ENCODE measurements at regions not wholly inside any gene's neighbourhood (a gene's known extent, or its start where the extent isn't known, plus 50 kb on each side); places are given as distances from the start of the nearest gene placed in this dataset.

GRCh38 chr14:71208702-71209357, 301.6 kb downstream of the PCNX1 start:
- no peak for DNase-seq (ENCODE audit: low spot score)
- peak; percentile 1 for TF ChIP-seq CTCF (IDR thresholded peaks at IDR 0.05; ENCODE audit: extremely low read depth, insufficient read depth, missing control alignments)
- in situ Hi-C loops (cut with MboI; ENCODE audit: low pct_unique_long_range_greater_than_20kb, low sequenced_read_pairs, unreplicated experiment) = no loop called here

DNA sequence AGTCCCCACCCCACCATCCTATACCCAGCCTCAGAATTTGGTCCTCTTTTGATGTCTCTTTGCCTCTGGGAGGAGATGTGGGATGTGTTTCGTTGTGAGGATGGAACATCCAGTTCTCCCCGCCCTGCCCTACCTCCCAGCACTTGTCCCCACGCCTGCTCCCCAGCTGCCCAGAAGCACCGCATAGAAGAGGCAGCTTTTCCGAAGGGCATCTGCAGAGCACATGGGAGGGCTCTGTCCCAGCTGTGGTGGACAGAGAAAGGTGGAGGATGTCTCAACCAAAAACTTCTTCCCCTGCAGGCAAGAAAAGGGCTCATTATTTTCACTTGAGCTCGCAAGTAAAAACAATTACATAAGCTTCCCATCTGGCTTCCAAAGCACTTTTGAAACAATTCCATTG, 302.6 kb downstream of the PCNX1 start:
- in situ Hi-C loops (cut with MboI; ENCODE audit: low pct_unique_long_range_greater_than_20kb, low sequenced_read_pairs, unreplicated experiment) = no loop called here
- no peak for DNase-seq (ENCODE audit: low spot score)
- no peak for TF ChIP-seq CTCF (IDR thresholded peaks at IDR 0.05; ENCODE audit: extremely low read depth, insufficient read depth, missing control alignments)

DNA sequence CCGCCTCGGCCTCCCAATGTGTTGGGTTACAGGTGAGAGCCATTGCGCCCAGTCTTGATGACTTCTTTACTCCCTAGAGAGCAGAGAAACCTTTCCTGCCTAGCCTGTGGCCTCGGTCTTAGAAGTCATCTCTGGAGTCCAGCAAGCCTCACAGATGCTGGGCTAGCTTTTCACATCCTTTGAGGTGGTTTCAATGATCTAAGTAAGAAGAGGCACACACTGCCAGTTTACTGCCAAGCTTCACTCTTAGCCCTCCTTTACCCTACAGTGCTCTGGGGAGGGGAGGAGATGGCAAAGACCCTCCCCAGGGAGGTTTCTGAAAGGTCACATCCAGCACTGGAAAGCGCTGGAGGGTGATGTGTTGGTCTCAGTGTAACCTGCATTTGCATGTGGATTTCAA, 304.8 kb downstream of the PCNX1 start:
- DNase-seq (ENCODE audit: low spot score) = no peak
- in situ Hi-C loops (cut with MboI; ENCODE audit: low pct_unique_long_range_greater_than_20kb, low sequenced_read_pairs, unreplicated experiment) = no loop called here
- no peak for TF ChIP-seq CTCF (IDR thresholded peaks at IDR 0.05; ENCODE audit: extremely low read depth, insufficient read depth, missing control alignments)

DNA sequence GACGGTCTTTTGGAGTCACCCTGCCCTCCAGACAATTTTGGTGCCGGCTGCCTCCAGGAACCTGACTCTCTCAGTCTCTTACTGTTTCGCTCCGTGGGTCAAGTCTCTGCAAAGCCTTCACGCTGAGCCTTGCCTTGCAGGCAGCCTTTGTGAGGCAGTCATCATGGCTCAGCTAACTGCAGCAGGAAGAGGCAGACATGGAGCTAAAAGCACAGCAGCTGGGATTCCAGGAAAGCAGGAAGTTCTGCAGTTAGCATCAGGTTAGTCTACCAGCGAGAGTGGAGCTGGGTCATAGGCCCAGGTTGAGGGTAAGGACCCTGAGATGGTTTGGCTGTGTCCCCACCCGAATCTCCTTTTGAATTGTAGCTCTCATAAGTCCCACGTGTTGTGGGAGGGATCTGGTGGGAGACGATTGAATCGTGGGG, 305.4 kb downstream of the PCNX1 start:
- in situ Hi-C loops (cut with MboI; ENCODE audit: low pct_unique_long_range_greater_than_20kb, low sequenced_read_pairs, unreplicated experiment) = no loop called here
- no peak for TF ChIP-seq CTCF (IDR thresholded peaks at IDR 0.05; ENCODE audit: extremely low read depth, insufficient read depth, missing control alignments)
- DNase-seq (ENCODE audit: low spot score) = no peak

DNA sequence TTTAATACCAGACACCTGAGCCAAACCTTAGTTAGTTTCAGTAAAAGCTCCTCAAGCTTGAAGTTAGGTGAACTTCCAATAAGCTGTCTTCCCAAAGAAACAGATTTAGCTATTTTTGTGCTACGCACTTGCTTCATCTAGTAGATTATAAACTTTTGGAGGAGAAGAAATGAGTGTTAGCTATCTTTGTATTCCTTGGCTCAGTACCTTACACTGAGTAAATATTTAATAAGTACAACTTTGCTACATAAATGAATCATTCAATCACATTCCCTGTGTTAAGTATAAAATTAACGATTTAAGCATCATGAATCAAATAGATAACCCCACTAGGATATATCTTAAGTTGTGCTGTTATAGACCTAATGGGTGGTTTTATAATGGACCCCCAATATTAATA, 307.0 kb downstream of the PCNX1 start:
- no peak for DNase-seq (ENCODE audit: low spot score)
- no peak for TF ChIP-seq CTCF (IDR thresholded peaks at IDR 0.05; ENCODE audit: extremely low read depth, insufficient read depth, missing control alignments)
- in situ Hi-C loops (cut with MboI; ENCODE audit: low pct_unique_long_range_greater_than_20kb, low sequenced_read_pairs, unreplicated experiment) = no loop called here

GRCh38 chr14:71220462-71220861, 313.2 kb downstream of the PCNX1 start:
- in situ Hi-C loops (cut with MboI; ENCODE audit: low pct_unique_long_range_greater_than_20kb, low sequenced_read_pairs, unreplicated experiment) = no loop called here
- no peak for DNase-seq (ENCODE audit: low spot score)
- no peak for TF ChIP-seq CTCF (IDR thresholded peaks at IDR 0.05; ENCODE audit: extremely low read depth, insufficient read depth, missing control alignments)
